ENCODE measurements at regions not wholly inside any gene's neighbourhood (a gene's known extent, or its start where the extent isn't known, plus 50 kb on each side); places are given as distances from the start of the nearest gene placed in this dataset.
"Not testable (repeated sequence)": the region's sequence is repeated elsewhere in the genome, so short reads cannot be mapped to it uniquely, and the experiment has no call there.

- no peaks in the 10 kb centered on the region for H3K4me1 Mint-ChIP-seq
- no peak overlapping the region for H3K27ac Mint-ChIP-seq
- peaks cover 3 to 31% (median 11%) of the 10 kb centered on the region in 6 donors for H3K9me3 Mint-ChIP-seq
- DNase-seq, result no peak
- H3K36me3 Mint-ChIP-seq, result no peaks in the 10 kb centered on the region
- H3K27me3 Mint-ChIP-seq (ENCODE audit: low read depth in 3 of 3), result peaks cover 0 to 2% (median 0%) of the 10 kb centered on the region in 3 donors
- H3K4me3 Mint-ChIP-seq, result no peak overlapping the region
These were observed 1172.3 kb upstream of the LRRTM3 start for GRCh38 chr10:65753532-65753931.

GRCh38 chr10:65754112-65754511, 1171.7 kb upstream of the LRRTM3 start:
- Mint-ChIP-seq H3K9me3 (peaks cover 5 to 31% (median 13%) of the 10 kb centered on the region in 6 donors), H3K27ac (no peak overlapping the region), H3K4me3 (no peak overlapping the region), H3K36me3 (peaks cover 0 to 2% (median under 1%) of the 10 kb centered on the region in 3 donors), H3K27me3 (ENCODE audit: low read depth in 3 of 3) (peaks cover 0 to 1% (median 0%) of the 10 kb centered on the region in 3 donors), H3K4me1 (no peaks in the 10 kb centered on the region)
- DNase-seq, result no peak

GRCh38 chr10:65762311-65762710, 1163.5 kb upstream of the LRRTM3 start:
- H3K9me3 Mint-ChIP-seq, result peaks cover 0 to 50% (median 22%) of the 10 kb centered on the region in 6 donors
- no peaks in the 10 kb centered on the region for H3K27me3 Mint-ChIP-seq (ENCODE audit: low read depth in 3 of 3)
- H3K4me3 Mint-ChIP-seq, result no peak overlapping the region
- no peak overlapping the region for H3K27ac Mint-ChIP-seq
- no peaks in the 10 kb centered on the region for H3K4me1 Mint-ChIP-seq
- no peak for DNase-seq
- peaks cover 0 to 4% (median 3%) of the 10 kb centered on the region in 3 donors for H3K36me3 Mint-ChIP-seq

- no peak overlapping the region for H3K4me3 Mint-ChIP-seq
- DNase-seq, result no peak
- no peak overlapping the region for H3K27ac Mint-ChIP-seq
- no peaks in the 10 kb centered on the region for H3K4me1 Mint-ChIP-seq
- H3K9me3 Mint-ChIP-seq, result peaks cover 0 to 45% (median 16%) of the 10 kb centered on the region in 6 donors
- no peaks in the 10 kb centered on the region for H3K36me3 Mint-ChIP-seq
- no peaks in the 10 kb centered on the region for H3K27me3 Mint-ChIP-seq (ENCODE audit: low read depth in 3 of 3)
These were observed 1160.8 kb upstream of the LRRTM3 start for GRCh38 chr10:65765006-65765541.

GRCh38 chr10:65769828-65770227, 1156.0 kb upstream of the LRRTM3 start:
- Mint-ChIP-seq H3K4me1 (no peaks in the 10 kb centered on the region), H3K27ac (no peak overlapping the region), H3K9me3 (peaks cover 10 to 46% (median 19%) of the 10 kb centered on the region in 6 donors), H3K36me3 (no peaks in the 10 kb centered on the region), H3K4me3 (no peak overlapping the region), H3K27me3 (ENCODE audit: low read depth in 3 of 3) (peaks cover 0 to 1% (median 0%) of the 10 kb centered on the region in 3 donors)
- no peak for DNase-seq

- peaks cover 0 to 5% (median 0%) of the 10 kb centered on the region in 3 donors for H3K27me3 Mint-ChIP-seq (ENCODE audit: low read depth in 3 of 3)
- no peak for DNase-seq
- H3K4me3 Mint-ChIP-seq, result no peak overlapping the region
- H3K36me3 Mint-ChIP-seq, result no peaks in the 10 kb centered on the region
- H3K9me3 Mint-ChIP-seq, result peaks cover 6 to 35% (median 22%) of the 10 kb centered on the region in 6 donors
- no peaks in the 10 kb centered on the region for H3K4me1 Mint-ChIP-seq
- no peak overlapping the region for H3K27ac Mint-ChIP-seq
These were observed 1147.1 kb upstream of the LRRTM3 start for GRCh38 chr10:65778753-65779152.

GRCh38 chr10:65779985-65780384, 1145.9 kb upstream of the LRRTM3 start:
- Mint-ChIP-seq H3K4me3 (no peak overlapping the region), H3K9me3 (peaks cover 6 to 33% (median 20%) of the 10 kb centered on the region in 6 donors), H3K27me3 (ENCODE audit: low read depth in 3 of 3) (peaks cover 0 to 4% (median 0%) of the 10 kb centered on the region in 3 donors), H3K4me1 (no peaks in the 10 kb centered on the region), H3K36me3 (no peaks in the 10 kb centered on the region), H3K27ac (no peak overlapping the region)
- no peak for DNase-seq

DNA sequence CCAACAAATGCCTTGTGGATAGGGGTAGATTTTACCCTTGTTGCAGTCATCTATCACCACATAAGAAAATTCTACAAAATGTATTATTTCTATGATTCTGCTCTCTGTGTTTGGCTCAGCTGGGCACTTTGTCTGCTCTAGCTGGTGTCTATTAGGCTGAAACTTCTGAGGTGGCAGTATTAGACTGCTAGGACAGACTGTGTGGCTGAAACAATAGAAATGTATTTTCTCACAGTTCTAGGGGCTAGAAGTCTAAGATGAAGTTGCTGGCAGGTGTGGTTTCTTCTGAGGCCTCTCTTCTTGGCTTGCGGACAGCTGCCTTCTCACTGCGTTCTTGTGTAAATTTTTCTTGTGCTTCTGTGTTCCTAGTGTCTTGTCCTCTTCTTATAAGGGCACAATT, 1139.6 kb upstream of the LRRTM3 start:
- Mint-ChIP-seq H3K27ac (no peak overlapping the region), H3K36me3 (no peaks in the 10 kb centered on the region), H3K9me3 (peaks cover 11 to 60% (median 22%) of the 10 kb centered on the region in 6 donors), H3K27me3 (ENCODE audit: low read depth in 3 of 3) (no peaks in the 10 kb centered on the region), H3K4me3 (no peak overlapping the region), H3K4me1 (no peaks in the 10 kb centered on the region)
- DNase-seq, result no peak

- no peaks in the 10 kb centered on the region for H3K4me1 Mint-ChIP-seq
- no peaks in the 10 kb centered on the region for H3K36me3 Mint-ChIP-seq
- peaks cover 11 to 58% (median 24%) of the 10 kb centered on the region in 6 donors for H3K9me3 Mint-ChIP-seq
- DNase-seq, result no peak
- H3K27me3 Mint-ChIP-seq (ENCODE audit: low read depth in 3 of 3), result no peaks in the 10 kb centered on the region
- H3K4me3 Mint-ChIP-seq, result no peak overlapping the region
- H3K27ac Mint-ChIP-seq, result no peak overlapping the region
These were observed 1138.3 kb upstream of the LRRTM3 start for GRCh38 chr10:65787571-65787970.

- H3K9me3 Mint-ChIP-seq, result peaks cover 11 to 54% (median 20%) of the 10 kb centered on the region in 6 donors
- no peak for DNase-seq
- no peak overlapping the region for H3K4me3 Mint-ChIP-seq
- no peaks in the 10 kb centered on the region for H3K4me1 Mint-ChIP-seq
- H3K27me3 Mint-ChIP-seq (ENCODE audit: low read depth in 3 of 3), result no peaks in the 10 kb centered on the region
- H3K27ac Mint-ChIP-seq, result no peak overlapping the region
- H3K36me3 Mint-ChIP-seq, result no peaks in the 10 kb centered on the region
These were observed 1137.6 kb upstream of the LRRTM3 start for GRCh38 chr10:65788271-65788670.

DNA sequence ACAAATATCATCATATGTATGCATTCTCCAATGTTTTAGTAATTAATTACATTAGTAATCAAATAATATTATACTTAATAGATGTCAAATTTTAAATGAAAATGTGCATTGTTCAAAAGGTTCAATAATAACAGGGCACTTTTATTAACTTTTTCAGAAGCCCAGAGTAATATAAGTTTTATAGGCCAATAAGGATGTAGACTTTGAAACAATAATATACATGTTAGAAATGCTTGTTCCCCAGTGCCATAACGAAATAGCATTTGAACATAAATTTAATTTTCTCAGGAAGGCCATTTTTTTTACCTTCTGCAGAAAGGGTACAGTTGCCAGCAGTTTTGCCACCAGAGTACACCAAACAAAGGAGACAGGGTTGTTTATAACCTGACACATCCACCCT, 1133.9 kb upstream of the LRRTM3 start:
- H3K4me1 Mint-ChIP-seq, result no peaks in the 10 kb centered on the region
- H3K9me3 Mint-ChIP-seq, result peaks cover 10 to 54% (median 22%) of the 10 kb centered on the region in 6 donors
- DNase-seq, result no peak
- H3K27me3 Mint-ChIP-seq (ENCODE audit: low read depth in 3 of 3), result peaks cover 0 to 3% (median 0%) of the 10 kb centered on the region in 3 donors
- no peak overlapping the region for H3K27ac Mint-ChIP-seq
- no peaks in the 10 kb centered on the region for H3K36me3 Mint-ChIP-seq
- H3K4me3 Mint-ChIP-seq, result no peak overlapping the region

- H3K27me3 Mint-ChIP-seq (ENCODE audit: low read depth in 3 of 3), result peaks cover 0 to 3% (median 0%) of the 10 kb centered on the region in 3 donors
- DNase-seq, result no peak
- no peak overlapping the region for H3K27ac Mint-ChIP-seq
- no peaks in the 10 kb centered on the region for H3K36me3 Mint-ChIP-seq
- no peak overlapping the region for H3K4me3 Mint-ChIP-seq
- peaks cover 6 to 49% (median 23%) of the 10 kb centered on the region in 6 donors for H3K9me3 Mint-ChIP-seq
- no peaks in the 10 kb centered on the region for H3K4me1 Mint-ChIP-seq
These were observed 1132.0 kb upstream of the LRRTM3 start for GRCh38 chr10:65793738-65794425.

DNA sequence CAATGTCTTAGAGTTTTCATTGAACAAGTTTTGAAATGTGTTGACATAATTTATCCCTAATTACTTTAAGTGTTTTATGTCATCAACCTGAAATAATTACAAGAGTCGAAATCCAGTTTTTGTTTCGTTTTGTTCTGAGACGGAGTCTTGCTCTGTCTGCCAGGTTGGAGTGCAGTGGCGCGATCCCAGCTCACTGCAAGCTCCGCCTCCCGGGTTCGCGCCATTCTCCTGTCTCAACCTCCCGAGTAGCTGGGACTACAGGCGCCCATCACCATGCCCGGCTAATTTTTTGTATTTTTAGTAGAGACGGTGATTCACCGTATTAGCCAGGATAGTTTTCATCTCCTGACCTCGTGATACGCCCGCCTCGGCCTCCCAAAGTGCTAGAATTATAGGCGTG, 1131.0 kb upstream of the LRRTM3 start:
- H3K9me3 Mint-ChIP-seq, result peaks cover 4 to 56% (median 23%) of the 10 kb centered on the region in 6 donors
- not testable (repeated sequence) for H3K36me3 Mint-ChIP-seq; H3K4me1 Mint-ChIP-seq; H3K27ac Mint-ChIP-seq; H3K4me3 Mint-ChIP-seq; DNase-seq; H3K27me3 Mint-ChIP-seq (ENCODE audit: low read depth in 3 of 3)

DNA sequence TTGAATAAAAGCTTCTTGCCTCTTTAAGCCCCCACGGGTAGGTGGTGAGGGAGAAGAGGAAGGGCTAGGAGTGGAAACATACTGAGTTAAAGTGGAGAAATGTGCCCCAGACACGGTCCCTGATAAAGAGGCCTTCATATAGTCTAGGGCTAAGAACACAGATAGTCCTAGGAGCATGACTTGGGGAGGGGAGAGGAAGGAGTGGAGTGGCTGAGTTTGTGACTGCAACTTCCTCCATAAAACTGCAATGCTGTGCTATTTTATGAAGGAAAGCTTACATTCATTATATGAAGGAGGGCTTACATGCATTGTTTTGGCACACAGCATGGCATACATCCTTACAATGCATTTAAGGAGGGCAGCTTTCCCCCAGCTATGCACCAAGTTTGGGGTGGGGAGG, 1129.4 kb upstream of the LRRTM3 start:
- H3K4me3 Mint-ChIP-seq, result no peak overlapping the region
- H3K27ac Mint-ChIP-seq, result no peak overlapping the region
- no peak for DNase-seq

More for the DNA sequence above, 1129.4 kb upstream of the LRRTM3 start:
- H3K4me1 Mint-ChIP-seq, result no peaks in the 10 kb centered on the region
- H3K9me3 Mint-ChIP-seq, result peaks cover 0 to 54% (median 17%) of the 10 kb centered on the region in 6 donors
- no peaks in the 10 kb centered on the region for H3K36me3 Mint-ChIP-seq
- H3K27me3 Mint-ChIP-seq (ENCODE audit: low read depth in 3 of 3), result peaks cover 0 to 3% (median 0%) of the 10 kb centered on the region in 3 donors

Measured in immature natural killer cell (primary cell).